Neural cell (in vitro differentiated cells): ENCODE measurements at regions not wholly inside any gene's neighbourhood (a gene's known extent, or its start where the extent isn't known, plus 50 kb on each side); places are given as distances from the start of the nearest gene placed in this dataset.

Experiments used
- H2AFZ ChIP-seq: fragments of 200-600, 300-800 bp; sonication (generic), shearing (Covaris generic); 2 replicates; pipeline ENCODE4 v1.6.0; 2014; ENCODE audit warnings: low read depth, mild to moderate bottlenecking, antibody characterized with exemption, low read length, moderate library complexity
- H3F3A ChIP-seq: fragments of 200-600 bp; shearing (Covaris generic); 2 replicates; pipeline ENCODE4 v1.6.1; 2016; ENCODE audit warnings: mild to moderate bottlenecking, moderate library complexity, mixed read lengths, antibody characterized with exemption, low read length; ENCODE audit not compliant: insufficient read depth, poor library complexity, severe bottlenecking
- H3K27ac ChIP-seq: fragments of 200-600, 300-800 bp; sonication (generic), shearing (Covaris generic); 2 replicates; pipeline ENCODE4 v1.5.1; 2014; ENCODE audit warnings: mild to moderate bottlenecking, low read length, moderate library complexity
- H3K27me3 ChIP-seq: fragments of 300-800, 200-600 bp; sonication (generic), shearing (Covaris generic); 2 replicates; pipeline ENCODE4 v1.6.0; 2014; ENCODE audit warnings: mild to moderate bottlenecking, low read depth, low read length, moderate library complexity; ENCODE audit not compliant: insufficient read depth
- H3K36me3 ChIP-seq: fragments of 300-800, 200-600 bp; sonication (generic), shearing (Covaris generic); 2 replicates; pipeline ENCODE4 v1.5.1; 2014; ENCODE audit warnings: mild to moderate bottlenecking, antibody characterized with exemption, low read length, moderate library complexity; ENCODE audit not compliant: insufficient read depth
- H3K4me2 ChIP-seq: fragments of 300-800, 200-600 bp; sonication (generic), shearing (Covaris generic); 2 replicates; pipeline ENCODE4 v1.6.0; 2014; ENCODE audit warnings: mild to moderate bottlenecking, low read length
- H3K4me3 ChIP-seq: fragments of 300-800, 200-600 bp; sonication (generic), shearing (Covaris generic); 2 replicates; pipeline ENCODE4 v1.5.1; 2014; ENCODE audit warnings: mild to moderate bottlenecking, low read length, moderate library complexity
- H3K79me2 ChIP-seq: fragments of 200-600 bp; shearing (Covaris generic); replicated peaks from 2 replicates; pipeline ENCODE4 v1.6.0; 2014; ENCODE audit warnings: mild to moderate bottlenecking, low read length, moderate library complexity; ENCODE audit not compliant: insufficient read depth
- H3K9ac ChIP-seq: fragments of 300-800, 200-600 bp; sonication (generic), shearing (Covaris generic); 2 replicates; pipeline ENCODE4 v1.6.1; 2016; ENCODE audit warnings: mild to moderate bottlenecking, low read length, mixed read lengths
- H3K9me2 ChIP-seq: fragments of 200-600 bp; shearing (Covaris generic); 2 replicates; pipeline ENCODE4 v1.6.1; 2016; ENCODE audit warnings: mild to moderate bottlenecking, low read length, mixed read lengths; ENCODE audit not compliant: insufficient read depth
- H3K9me3 ChIP-seq: fragments of 200-600, 300-800 bp; sonication (generic), shearing (Covaris generic); 2 replicates; pipeline ENCODE4 v1.6.1; 2016; ENCODE audit warnings: mild to moderate bottlenecking, mixed run types, low read length, moderate library complexity, mixed read lengths
- H4K20me1 ChIP-seq: fragments of 200-600 bp; shearing (Covaris generic); 2 replicates; pipeline ENCODE4 v1.6.1; 2016; ENCODE audit warnings: mild to moderate bottlenecking, mixed run types; ENCODE audit not compliant: insufficient read depth
- CTCF ChIP-seq: fragments of 450-650 bp; IDR thresholded peaks from 2 replicates; pipeline ENCODE4 v1.5.1; 2014; ENCODE audit warnings: antibody characterized with exemption, mild to moderate bottlenecking, moderate library complexity; ENCODE audit not compliant: poor library complexity, severe bottlenecking
- EP300 ChIP-seq: fragments of 450-650 bp; conservative IDR thresholded peaks from 2 replicates; pipeline ENCODE4 v1.6.1; 2014; ENCODE audit warnings: antibody characterized with exemption, mild to moderate bottlenecking, moderate library complexity; ENCODE audit not compliant: poor library complexity, severe bottlenecking
- EZH2 ChIP-seq: fragments of 200-600, 300-800 bp; shearing (Covaris generic), sonication (generic); IDR thresholded peaks from 2 replicates; pipeline ENCODE4 v1.6.1; 2014; ENCODE audit warnings: antibody characterized with exemption, low read length, borderline replicate concordance, mild to moderate bottlenecking; ENCODE audit not compliant: insufficient read depth, poor library complexity, severe bottlenecking
- MXI1 ChIP-seq: fragments of 450-650 bp; conservative IDR thresholded peaks from 2 replicates; pipeline ENCODE4 v1.6.1; 2014; ENCODE audit warnings: antibody characterized with exemption, mild to moderate bottlenecking; ENCODE audit not compliant: poor library complexity, severe bottlenecking
- POLR2AphosphoS5 ChIP-seq: IDR thresholded peaks from 2 replicates; pipeline ENCODE4 v1.6.1; 2012
- RAD21 ChIP-seq: fragments of 450-650 bp; conservative IDR thresholded peaks from 2 replicates; pipeline ENCODE4 v1.6.1; 2014; ENCODE audit warnings: antibody characterized with exemption, mild to moderate bottlenecking, moderate library complexity
- REST ChIP-seq: IDR thresholded peaks from 2 replicates; pipeline ENCODE4 v1.6.1; 2012; ENCODE audit warnings: borderline replicate concordance
- SMC3 ChIP-seq: fragments of 450-650 bp; conservative IDR thresholded peaks from 2 replicates; pipeline ENCODE4 v1.6.1; 2014; ENCODE audit warnings: antibody characterized with exemption, mild to moderate bottlenecking, moderate library complexity; ENCODE audit not compliant: poor library complexity
- TAF1 ChIP-seq: IDR thresholded peaks from 2 replicates; pipeline ENCODE4 v1.6.1; 2012; ENCODE audit warnings: low read depth

DNA sequence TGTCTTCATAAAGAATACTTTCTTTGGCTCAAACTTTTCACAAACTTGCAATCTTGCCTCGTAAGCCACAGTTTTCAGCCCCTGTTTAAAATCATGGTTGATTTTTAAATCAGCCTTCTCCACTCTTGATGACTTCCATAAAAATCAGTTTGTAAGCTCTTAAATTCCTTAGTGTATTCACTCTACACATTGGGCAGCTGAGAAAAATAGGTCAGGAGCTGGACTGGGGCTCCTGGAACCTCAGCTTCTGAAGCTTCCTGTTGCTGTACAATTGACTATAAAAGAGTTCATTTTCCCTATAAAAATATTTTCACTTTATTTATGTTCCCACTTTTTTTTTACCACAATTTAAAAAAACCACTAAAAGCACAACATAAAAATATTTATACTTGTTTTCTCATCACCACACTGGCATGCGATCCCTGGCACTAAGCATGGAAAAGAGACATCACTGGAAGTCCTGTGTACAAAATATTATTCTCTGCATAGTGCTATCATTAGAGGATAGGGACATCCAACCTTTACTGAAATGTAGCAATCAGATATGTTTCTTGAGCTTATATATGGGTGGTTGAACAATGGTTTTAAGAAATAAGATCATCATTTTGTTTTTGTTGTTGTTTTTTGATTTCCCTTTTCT is 345.7 kb downstream of the FBXO8 start:
- no peaks in the 10 kb centered on the region for H3K27me3 ChIP-seq
- H3K9ac ChIP-seq: no peak overlapping the region
- no peaks in the 10 kb centered on the region for H3K9me3 ChIP-seq
- no peak overlapping the region for H3K27ac ChIP-seq
- H3K36me3 ChIP-seq: no peaks in the 10 kb centered on the region
- H3K4me2 ChIP-seq: no peak overlapping the region
- no peaks in the 10 kb centered on the region for H3K79me2 ChIP-seq
- H4K20me1 ChIP-seq: no peaks in the 10 kb centered on the region
- no peak overlapping the region for H3K4me3 ChIP-seq
- no peaks in the 10 kb centered on the region for H3K9me2 ChIP-seq
- no peak overlapping the region for H2AFZ ChIP-seq
- TF ChIP-seq EZH2 (no peak), MXI1 (no peak), SMC3 (no peak), POLR2AphosphoS5 (no peak), REST (no peak), RAD21 (no peak), CTCF (no peak), EP300 (no peak), TAF1 (no peak)
- H3F3A ChIP-seq: no peaks in the 10 kb centered on the region

- H3K27ac ChIP-seq: no peak overlapping the region
- H3K4me2 ChIP-seq: no peak overlapping the region
- no peak overlapping the region for H2AFZ ChIP-seq
- no peaks in the 10 kb centered on the region for H3K79me2 ChIP-seq
- H3K36me3 ChIP-seq: no peaks in the 10 kb centered on the region
- H3K9ac ChIP-seq: no peak overlapping the region
- TF ChIP-seq TAF1: no peak
- no peak for TF ChIP-seq SMC3
- no peak for TF ChIP-seq REST
- no peak for TF ChIP-seq EP300
- TF ChIP-seq CTCF: no peak
- no peak for TF ChIP-seq POLR2AphosphoS5
- TF ChIP-seq EZH2: no peak
- no peak for TF ChIP-seq MXI1
- no peak for TF ChIP-seq RAD21
- H3F3A ChIP-seq: no peaks in the 10 kb centered on the region
- no peaks in the 10 kb centered on the region for H4K20me1 ChIP-seq
- no peaks in the 10 kb centered on the region for H3K9me2 ChIP-seq
- H3K9me3 ChIP-seq: no peaks in the 10 kb centered on the region
- no peak overlapping the region for H3K4me3 ChIP-seq
- no peaks in the 10 kb centered on the region for H3K27me3 ChIP-seq
These were observed 346.6 kb downstream of the FBXO8 start for GRCh38 chr4:173936861-173937260.
